ENCODE measurements at regions not wholly inside any gene's neighbourhood (a gene's known extent, or its start where the extent isn't known, plus 50 kb on each side); places are given as distances from the start of the nearest gene placed in this dataset.
"Not testable (repeated sequence)": the region's sequence is repeated elsewhere in the genome, so short reads cannot be mapped to it uniquely, and the experiment has no call there.

DNA sequence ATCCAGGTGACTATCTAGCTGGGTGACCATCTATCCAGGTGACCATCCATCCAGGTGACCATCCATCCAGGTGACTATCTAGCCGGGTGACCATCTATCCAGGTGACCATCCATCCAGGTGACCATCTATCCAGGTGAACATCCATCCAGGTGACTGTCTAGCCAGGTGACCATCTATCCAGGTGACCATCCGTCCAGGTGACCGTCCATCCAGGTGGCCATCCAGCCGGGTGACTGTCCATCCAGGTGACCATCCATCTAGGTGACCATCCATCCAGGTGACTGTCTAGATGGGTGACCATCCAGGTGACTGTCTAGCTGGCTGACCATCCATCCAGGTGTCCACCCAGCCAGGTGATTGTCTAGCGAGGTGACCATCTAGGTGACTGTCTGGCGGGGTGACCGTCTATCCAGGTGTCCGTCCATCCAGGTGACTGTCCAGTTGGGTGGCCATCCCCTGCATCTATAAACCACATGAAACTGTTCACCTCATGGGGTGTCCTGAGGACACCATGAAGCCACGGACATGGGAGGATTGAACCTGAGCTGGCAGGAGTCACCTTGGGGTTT, 305.3 kb downstream of the NDUFA10 start:
- DNase-seq (ENCODE audit: missing footprints) (no peak), ATAC-seq (no peak)
- intact Hi-C loops (cut with DNase I) = no loop called here

DNA sequence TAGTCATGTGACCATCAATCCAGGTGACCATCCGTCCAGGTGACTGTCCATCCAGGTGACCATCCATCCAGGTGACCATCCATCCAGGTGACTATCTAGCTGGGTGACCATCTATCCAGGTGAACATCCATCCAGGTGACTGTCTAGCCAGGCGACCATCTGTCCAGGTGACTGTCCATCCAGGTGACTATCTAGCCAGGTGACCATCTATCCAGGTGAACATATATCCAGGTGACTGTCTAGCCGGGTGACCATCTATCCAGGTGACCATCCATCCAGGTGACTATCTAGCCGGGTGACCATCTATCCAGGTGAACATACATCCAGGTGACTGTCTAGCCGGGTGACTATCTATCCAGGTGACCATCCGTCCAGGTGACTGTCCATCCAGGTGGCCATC, 306.2 kb downstream of the NDUFA10 start:
- intact Hi-C loops (cut with DNase I); DNase-seq (ENCODE audit: missing footprints); ATAC-seq: not testable (repeated sequence)

GRCh38 chr2:239717706-239718105, 307.4 kb downstream of the NDUFA10 start:
- intact Hi-C loops (cut with DNase I) = no loop called here
- ATAC-seq (no peak), DNase-seq (ENCODE audit: missing footprints) (peak; percentile 42)

- DNase-seq (ENCODE audit: missing footprints) (peak; percentile 41), ATAC-seq (no peak)
These were observed 307.8 kb downstream of the NDUFA10 start for GRCh38 chr2:239717319-239717675.

DNA sequence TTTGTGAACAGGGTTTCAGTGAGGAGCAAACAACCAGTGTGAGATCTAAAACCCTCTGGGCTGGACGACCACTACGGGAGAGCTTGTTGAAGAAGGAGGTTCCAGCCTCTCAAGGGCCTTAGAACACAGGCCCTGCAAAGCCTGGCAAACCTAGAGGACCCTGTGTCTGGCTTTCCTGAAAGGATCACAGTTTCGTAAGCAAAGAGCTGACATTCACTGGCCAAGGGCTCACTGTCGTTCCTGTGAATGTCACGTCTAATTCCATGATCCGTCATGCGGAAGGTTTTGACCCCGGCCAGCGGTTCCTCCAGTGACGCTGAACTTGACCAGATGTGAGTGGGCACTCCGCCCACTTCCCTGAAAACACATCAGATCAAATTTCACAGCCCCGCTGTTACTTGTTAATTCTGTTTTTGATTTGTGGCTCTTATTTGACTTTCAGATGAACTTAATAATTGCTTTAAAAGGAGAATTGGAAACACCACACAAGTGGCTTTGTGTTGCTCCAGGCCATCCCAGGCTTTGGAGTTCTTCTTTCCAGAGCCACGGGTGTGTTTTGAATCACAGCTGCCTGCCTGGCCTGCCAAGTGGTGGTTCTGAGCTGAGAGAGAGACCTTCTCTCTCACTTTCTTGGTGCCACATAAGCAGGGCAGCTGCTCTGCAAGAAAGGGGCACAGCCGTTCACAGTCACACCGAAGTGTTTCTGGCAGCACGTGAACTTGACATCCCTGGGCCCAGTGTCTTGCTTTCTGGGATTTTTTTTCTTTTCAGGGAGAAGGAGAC, 308.4 kb downstream of the NDUFA10 start:
- ATAC-seq (peak; percentile 46), DNase-seq (ENCODE audit: missing footprints) (peak; percentile 57)
- intact Hi-C loops (cut with DNase I) = no loop called here

More at GRCh38 chr2:239717319-239717675, 307.8 kb downstream of the NDUFA10 start:
- intact Hi-C loops (cut with DNase I) = no loop called here

- intact Hi-C loops (cut with DNase I) = no loop called here
- no peak for ATAC-seq
- no peak for DNase-seq (ENCODE audit: missing footprints)
These were observed 309.1 kb downstream of the NDUFA10 start for GRCh38 chr2:239716009-239716408.

- intact Hi-C loops (cut with DNase I) = no loop called here
- ATAC-seq (no peak), DNase-seq (ENCODE audit: missing footprints) (no peak)
These were observed 309.5 kb downstream of the NDUFA10 start for GRCh38 chr2:239715606-239716005.

DNA sequence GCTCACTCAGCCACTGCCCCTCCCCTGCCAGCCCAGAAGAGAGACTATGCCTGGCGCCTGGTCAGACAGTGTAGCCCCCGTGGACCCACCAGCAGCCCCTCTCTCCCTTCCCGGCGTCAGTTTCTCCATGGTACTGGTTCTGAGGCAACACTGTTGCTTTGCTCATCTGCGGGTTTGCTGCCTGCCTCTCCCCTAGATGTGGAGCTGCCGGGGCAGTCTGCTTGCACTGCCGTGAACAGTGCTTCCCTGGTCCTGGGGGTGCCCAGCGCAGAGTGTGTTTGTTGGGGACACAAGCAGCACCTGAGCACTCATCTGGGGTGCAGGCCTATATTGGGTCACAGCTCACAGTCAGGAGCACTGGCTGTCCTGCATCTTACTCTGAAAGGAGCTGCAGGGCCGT, 309.9 kb downstream of the NDUFA10 start:
- ATAC-seq = no peak

GRCh38 chr2:239714116-239714515, 311.0 kb downstream of the NDUFA10 start:
- DNase-seq (ENCODE audit: missing footprints) (no peak), ATAC-seq (no peak)
- intact Hi-C loops (cut with DNase I) = no loop called here

More for the DNA sequence above, 309.9 kb downstream of the NDUFA10 start:
- intact Hi-C loops (cut with DNase I) = no loop called here
- DNase-seq (ENCODE audit: missing footprints) = peak; percentile 18

- intact Hi-C loops (cut with DNase I) = no loop called here
- DNase-seq (ENCODE audit: missing footprints) (no peak), ATAC-seq (no peak)
These were observed 311.9 kb upstream of the HDAC4 start for GRCh38 chr2:239712755-239713154.

DNA sequence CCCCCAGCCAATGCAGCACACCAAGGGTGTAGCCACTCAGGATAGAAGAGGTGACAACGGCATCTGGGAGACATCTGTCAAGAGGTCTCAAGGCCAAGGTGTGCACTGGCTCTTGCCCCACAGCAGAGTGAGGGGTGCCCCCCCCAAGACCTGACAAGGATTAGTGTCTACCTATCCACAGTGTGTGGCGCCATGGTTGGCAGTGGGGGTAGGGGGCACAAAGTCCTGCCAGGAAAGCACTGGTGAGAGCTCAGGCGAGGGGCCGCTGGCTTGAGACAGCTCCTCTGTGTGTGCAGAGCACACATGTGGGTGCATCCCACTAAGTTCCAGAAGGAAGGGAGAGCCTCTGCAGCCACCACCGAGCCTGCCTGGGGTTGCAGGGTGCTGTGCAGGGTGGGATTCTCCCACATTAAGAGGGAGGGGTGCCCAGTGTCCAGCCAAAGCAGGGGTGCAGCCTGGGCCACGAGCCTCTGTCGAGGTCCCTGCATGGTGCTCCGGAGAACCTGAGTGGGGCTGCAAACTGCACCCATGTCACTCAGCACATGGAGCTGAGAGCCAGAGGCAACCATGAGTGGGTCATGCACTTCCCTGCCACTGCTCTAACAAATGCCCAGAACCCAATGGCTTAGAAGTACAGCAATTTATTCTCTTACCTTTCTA, 311.2 kb upstream of the HDAC4 start:
- intact Hi-C loops (cut with DNase I) = no loop called here
- DNase-seq (ENCODE audit: missing footprints) = peak; percentile 49

DNA sequence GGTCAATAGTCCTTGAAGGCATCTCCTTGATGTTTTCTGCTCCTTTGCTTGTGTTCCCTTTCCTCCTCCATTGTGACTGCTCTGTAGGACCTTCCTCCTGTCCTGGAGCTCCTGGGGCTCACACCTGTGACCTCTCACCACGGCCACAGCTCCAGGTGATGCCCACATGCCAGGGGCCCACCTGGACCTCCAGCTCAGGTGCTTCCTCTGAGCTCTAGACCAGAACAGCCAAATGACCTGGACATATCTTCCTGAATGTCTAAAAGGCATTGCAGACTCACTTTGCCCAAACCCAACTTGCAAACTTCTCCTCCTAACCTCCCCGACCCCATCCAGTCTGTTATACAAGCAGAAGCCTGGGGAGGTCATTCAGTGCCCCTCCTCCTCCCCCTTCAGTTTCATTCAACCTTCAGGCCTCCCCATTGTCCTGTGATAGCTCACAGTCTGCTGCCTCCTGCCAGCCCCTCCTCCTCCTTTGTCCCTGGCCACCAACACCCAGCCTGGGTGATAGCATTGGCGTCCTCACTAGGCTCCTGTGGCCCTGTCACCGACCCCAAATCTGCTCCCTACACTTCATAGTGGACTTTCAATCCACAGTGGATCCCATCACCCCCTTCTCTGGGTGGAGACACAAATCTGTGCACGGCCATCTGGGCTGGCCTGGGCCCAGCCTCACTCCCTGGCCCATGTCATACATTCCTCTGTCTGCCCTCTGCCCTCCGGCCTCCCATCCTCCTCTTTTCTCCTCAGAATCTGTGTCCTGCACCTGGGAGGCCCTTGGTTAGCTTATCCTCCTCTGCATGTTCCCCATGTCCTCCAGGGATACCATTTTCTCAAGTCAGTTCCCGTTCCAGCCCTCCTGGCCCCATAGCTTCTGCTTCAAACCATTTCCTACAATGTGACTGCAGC, 310.4 kb upstream of the HDAC4 start:
- intact Hi-C loops (cut with DNase I) = no loop called here
- DNase-seq (ENCODE audit: missing footprints) (no peak), ATAC-seq (no peak)

More for the DNA sequence above, 311.2 kb upstream of the HDAC4 start:
- ATAC-seq = no peak

DNA sequence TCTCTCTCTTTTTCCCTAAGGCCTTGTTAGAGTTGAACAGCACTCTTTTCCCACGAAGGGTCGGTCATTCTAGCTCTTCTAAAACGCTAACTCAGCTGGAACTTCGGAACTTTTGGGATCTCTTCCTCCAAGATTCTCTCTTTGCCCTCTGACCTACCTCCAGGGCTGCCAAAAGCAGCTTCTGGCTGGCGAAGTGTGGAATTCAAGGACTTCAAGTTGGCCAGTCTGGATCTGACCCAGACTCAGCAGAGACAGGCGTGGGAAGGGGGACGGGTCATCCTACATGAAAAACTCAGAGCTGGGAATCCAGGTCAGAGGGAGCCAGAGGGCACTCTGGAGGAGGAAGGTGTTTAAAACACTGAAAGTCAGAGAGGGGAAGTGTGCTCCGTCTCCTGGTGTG, 305.5 kb upstream of the HDAC4 start:
- intact Hi-C loops (cut with DNase I) = no loop called here
- no peak for DNase-seq (ENCODE audit: missing footprints)
- no peak for ATAC-seq

- intact Hi-C loops (cut with DNase I) = no loop called here
- no peak for ATAC-seq
- no peak for DNase-seq (ENCODE audit: missing footprints)
These were observed 303.9 kb upstream of the HDAC4 start for GRCh38 chr2:239704737-239705136.

- DNase-seq (ENCODE audit: missing footprints) (no peak), ATAC-seq (no peak)
- intact Hi-C loops (cut with DNase I) = no loop called here
These were observed 303.0 kb upstream of the HDAC4 start for GRCh38 chr2:239703834-239704233.

DNA sequence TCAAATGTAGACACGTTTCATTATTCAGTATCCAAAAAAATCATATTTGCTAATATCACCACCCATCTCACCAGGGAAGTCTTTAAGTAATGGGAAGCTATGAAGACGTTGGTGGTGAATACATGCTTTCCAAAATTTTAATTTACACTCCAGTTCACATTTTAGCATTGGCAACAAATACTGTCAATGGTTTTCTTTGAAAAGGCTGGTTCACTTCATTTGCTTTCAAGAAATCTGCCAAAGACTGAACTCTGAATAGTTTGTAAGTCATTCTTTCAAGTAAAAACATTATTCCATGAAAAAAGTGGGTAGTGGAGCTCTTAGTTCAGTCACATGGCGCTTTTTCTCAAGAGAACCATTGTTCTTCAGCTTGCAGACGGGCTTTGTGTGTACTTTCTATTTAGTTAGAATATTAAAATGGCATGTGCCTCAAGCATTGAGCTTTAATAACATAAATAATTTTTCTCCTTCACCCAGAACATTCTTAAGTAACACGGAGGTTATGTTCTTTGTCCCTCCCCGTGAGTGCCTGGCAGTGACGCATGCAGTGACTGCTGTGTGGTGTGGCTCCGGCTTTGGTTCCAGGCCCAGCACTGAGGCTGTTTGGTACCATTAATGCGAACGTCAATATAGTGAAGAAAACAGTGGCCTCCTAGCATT, 300.0 kb upstream of the HDAC4 start:
- intact Hi-C loops (cut with DNase I) = no loop called here

GRCh38 chr2:239697399-239698164, 296.8 kb upstream of the HDAC4 start:
- no peak for ATAC-seq
- peak; percentile 56 for DNase-seq (ENCODE audit: missing footprints)
- intact Hi-C loops (cut with DNase I) = no loop called here

More for the DNA sequence above, 300.0 kb upstream of the HDAC4 start:
- ATAC-seq (no peak), DNase-seq (ENCODE audit: missing footprints) (no peak)

All from Right ventricle myocardium inferior (tissue), 1 donor.